ENCODE measurements at regions not wholly inside any gene's neighbourhood (a gene's known extent, or its start where the extent isn't known, plus 50 kb on each side); places are given as distances from the start of the nearest gene placed in this dataset.

DNA sequence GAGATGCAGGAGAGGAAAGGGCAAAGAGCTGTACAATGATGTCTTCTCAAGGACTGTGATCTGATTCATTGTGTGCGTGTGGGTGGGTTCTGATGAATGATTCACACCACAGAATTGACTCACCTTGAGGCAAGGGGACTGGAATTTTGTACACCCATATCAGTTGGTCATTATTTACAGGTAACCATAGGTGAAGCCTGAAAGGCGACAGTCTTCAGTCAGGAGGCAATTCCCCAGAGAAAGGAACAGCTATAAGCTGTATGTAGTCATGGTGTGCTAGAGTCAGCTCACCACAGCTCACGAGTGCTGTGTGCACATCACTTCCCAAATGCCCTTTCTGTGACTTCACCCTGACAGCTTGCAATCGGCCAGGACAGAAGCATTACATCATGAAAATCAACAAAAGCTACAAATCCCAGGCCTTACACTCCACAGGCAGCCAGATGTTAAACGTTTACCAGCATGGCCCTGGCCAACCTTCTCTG lies 87.6 kb upstream of the RPS23 start:
- TF ChIP-seq EZH2 (IDR thresholded peaks at IDR 0.05) = no peak
- TF ChIP-seq, protein P1, sequence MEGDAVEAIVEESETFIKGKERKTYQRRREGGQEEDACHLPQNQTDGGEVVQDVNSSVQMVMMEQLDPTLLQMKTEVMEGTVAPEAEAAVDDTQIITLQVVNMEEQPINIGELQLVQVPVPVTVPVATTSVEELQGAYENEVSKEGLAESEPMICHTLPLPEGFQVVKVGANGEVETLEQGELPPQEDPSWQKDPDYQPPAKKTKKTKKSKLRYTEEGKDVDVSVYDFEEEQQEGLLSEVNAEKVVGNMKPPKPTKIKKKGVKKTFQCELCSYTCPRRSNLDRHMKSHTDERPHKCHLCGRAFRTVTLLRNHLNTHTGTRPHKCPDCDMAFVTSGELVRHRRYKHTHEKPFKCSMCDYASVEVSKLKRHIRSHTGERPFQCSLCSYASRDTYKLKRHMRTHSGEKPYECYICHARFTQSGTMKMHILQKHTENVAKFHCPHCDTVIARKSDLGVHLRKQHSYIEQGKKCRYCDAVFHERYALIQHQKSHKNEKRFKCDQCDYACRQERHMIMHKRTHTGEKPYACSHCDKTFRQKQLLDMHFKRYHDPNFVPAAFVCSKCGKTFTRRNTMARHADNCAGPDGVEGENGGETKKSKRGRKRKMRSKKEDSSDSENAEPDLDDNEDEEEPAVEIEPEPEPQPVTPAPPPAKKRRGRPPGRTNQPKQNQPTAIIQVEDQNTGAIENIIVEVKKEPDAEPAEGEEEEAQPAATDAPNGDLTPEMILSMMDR (IDR thresholded peaks at IDR 0.05) = no peak
